OCI-LY7 (cell line): ENCODE measurements at regions not wholly inside any gene's neighbourhood (a gene's known extent, or its start where the extent isn't known, plus 50 kb on each side); places are given as distances from the start of the nearest gene placed in this dataset.
"Not testable (repeated sequence)": the region's sequence is repeated elsewhere in the genome, so short reads cannot be mapped to it uniquely, and the experiment has no call there.

Experiments used
- BruUV-seq: library from RNA; stranded (reverse); fragments of 400-500 nt; replicated peaks from 2 replicates; lab custom pipeline; 2021; lab: Mats Ljungman, UMichigan
- CTCF ChIA-PET: fragments of 300-600 bp; sonication (Branson Sonifier 250); formaldehyde crosslinking; loops from one replicate; lab custom pipeline; 2022; ENCODE audit warnings: antibody characterized with exemption; ENCODE audit not compliant: unreplicated experiment; lab: Charles Lee
- POLR2A ChIA-PET: fragments of 300-600 bp; sonication (Branson Sonifier 250); formaldehyde crosslinking; loops from one replicate; lab custom pipeline; 2022; ENCODE audit warnings: antibody characterized with exemption; lab: Charles Lee
- DNase-seq: peaks from one replicate; pipeline ENCODE4 v3.0.0-alpha.2; 2015; ENCODE audit warnings: low spot score
- H2AFZ ChIP-seq: fragments of 200-600 bp; sonication (generic), shearing (Covaris generic); 2 replicates; pipeline ENCODE4 v1.6.1; 2014; ENCODE audit warnings: mild to moderate bottlenecking, antibody characterized with exemption, low read length, moderate library complexity
- H3K27ac ChIP-seq: fragments of 200-600 bp; sonication (generic); 2 replicates; pipeline ENCODE4 v1.5.1; 2014; ENCODE audit warnings: mixed run types, low read depth, mild to moderate bottlenecking, moderate library complexity, low read length, inconsistent platforms; ENCODE audit not compliant: poor library complexity, severe bottlenecking
- H3K36me3 ChIP-seq: fragments of 200-600 bp; sonication (generic); 2 replicates; pipeline ENCODE4 v1.6.1; 2014; ENCODE audit warnings: mild to moderate bottlenecking, antibody characterized with exemption, low read length, moderate library complexity, mixed read lengths; ENCODE audit not compliant: insufficient read depth
- H3K4me1 ChIP-seq: fragments of 200-600 bp; sonication (generic); 2 replicates; pipeline ENCODE4 v1.5.1; 2014; ENCODE audit warnings: mild to moderate bottlenecking, low read length; ENCODE audit not compliant: insufficient read depth, poor library complexity, severe bottlenecking
- H3K4me2 ChIP-seq: fragments of 200-600 bp; sonication (generic); 2 replicates; pipeline ENCODE4 v1.6.1; 2014; ENCODE audit warnings: mild to moderate bottlenecking, low read length
- H3K4me3 ChIP-seq: fragments of 200-600 bp; sonication (generic); 2 replicates; pipeline ENCODE4 v1.5.1; 2014; ENCODE audit warnings: mild to moderate bottlenecking, low read depth, low read length; ENCODE audit not compliant: poor library complexity, severe bottlenecking
- H3K79me2 ChIP-seq: fragments of 200-600 bp; sonication (generic); 2 replicates; pipeline ENCODE4 v1.6.1; 2016; ENCODE audit warnings: low read depth, mild to moderate bottlenecking, low read length, moderate library complexity, mixed read lengths; ENCODE audit not compliant: insufficient read depth
- H3K9me2 ChIP-seq: fragments of 200-600 bp; sonication (generic); 2 replicates; pipeline ENCODE4 v1.6.1; 2016; ENCODE audit warnings: mild to moderate bottlenecking, low read length, mixed read lengths; ENCODE audit not compliant: insufficient read depth
- H3K9me3 ChIP-seq: fragments of 200-600 bp; sonication (generic); 2 replicates; pipeline ENCODE4 v1.6.1; 2014; ENCODE audit warnings: mild to moderate bottlenecking, mixed run types, low read length, mixed read lengths
- H4K20me1 ChIP-seq: fragments of 200-600 bp; sonication (generic); 2 replicates; pipeline ENCODE4 v1.6.1; 2014; ENCODE audit warnings: mild to moderate bottlenecking, antibody characterized with exemption, low read length, moderate library complexity, mixed read lengths; ENCODE audit not compliant: insufficient read depth
- CTCF ChIP-seq: fragments of 200-600 bp; sonication (generic); conservative IDR thresholded peaks from 2 replicates; pipeline ENCODE4 v1.5.1; 2014; ENCODE audit warnings: mild to moderate bottlenecking, antibody characterized with exemption, low read length, moderate library complexity, mixed read lengths
- EZH2phosphoT487 ChIP-seq: fragments of 200-600 bp; sonication (generic); IDR thresholded peaks from 2 replicates; pipeline ENCODE4 v1.6.1; 2018; ENCODE audit warnings: low read depth, borderline replicate concordance, mild to moderate bottlenecking, mixed run types, antibody characterized with exemption, low read length, moderate library complexity, mixed read lengths
- intact Hi-C: fragments of 100-400 bp; cut with micrococcal nuclease; formaldehyde crosslinking; loops from one replicate; pipeline ENCODE4 v1.10.0; 2022; ENCODE audit not compliant: unreplicated experiment

- H3K4me2 ChIP-seq = no peak overlapping the region
- no peak for DNase-seq
- H2AFZ ChIP-seq = no peak overlapping the region
- H4K20me1 ChIP-seq = no peaks in the 10 kb centered on the region
- CTCF ChIA-PET = no interaction called here
- H3K4me3 ChIP-seq = no peak overlapping the region
- intact Hi-C loops = no loop called here
- BruUV-seq = no TSS peak
- H3K27ac ChIP-seq = no peak overlapping the region
- H3K9me2 ChIP-seq = no peaks in the 10 kb centered on the region
- no peaks in the 10 kb centered on the region for H3K36me3 ChIP-seq
- no peaks in the 10 kb centered on the region for H3K79me2 ChIP-seq
- no peak for TF ChIP-seq CTCF
- TF ChIP-seq EZH2phosphoT487 = no peak
- H3K4me1 ChIP-seq = no peaks in the 10 kb centered on the region
- POLR2A ChIA-PET = no interaction called here
- H3K9me3 ChIP-seq = peaks cover 12% of the 10 kb centered on the region
Measured at GRCh38 chr2:105669384-105669891, 75.3 kb upstream of the NCK2 start.

- ChIA-PET POLR2A (no interaction called here), CTCF (no interaction called here)
- intact Hi-C loops = no loop called here
- Histone ChIP-seq H3K36me3 (no peaks in the 10 kb centered on the region), H3K4me2 (no peak overlapping the region), H4K20me1 (no peaks in the 10 kb centered on the region), H2AFZ (no peak overlapping the region), H3K9me3 (peaks cover 12% of the 10 kb centered on the region), H3K27ac (no peak overlapping the region), H3K9me2 (no peaks in the 10 kb centered on the region), H3K4me3 (no peak overlapping the region), H3K79me2 (no peaks in the 10 kb centered on the region), H3K4me1 (no peaks in the 10 kb centered on the region)
- DNase-seq = no peak
- BruUV-seq = no TSS peak
- no peak for TF ChIP-seq EZH2phosphoT487
- no peak for TF ChIP-seq CTCF
Measured at GRCh38 chr2:105665480-105665879, 79.2 kb upstream of the NCK2 start.

- H3K4me1 ChIP-seq = no peaks in the 10 kb centered on the region
- TF ChIP-seq CTCF = no peak
- no peak for TF ChIP-seq EZH2phosphoT487
- no peak overlapping the region for H2AFZ ChIP-seq
- H3K9me3 ChIP-seq = peaks cover 7% of the 10 kb centered on the region; the same call in 1 of the 2 replicates
- H4K20me1 ChIP-seq = no peaks in the 10 kb centered on the region
- POLR2A ChIA-PET = interaction anchor here (0.9 kb wide), 1 partner anchor 10 kb away, joined by 5 read pairs; no protein-coding TSS in a partner anchor
- no peak overlapping the region for H3K4me2 ChIP-seq
- no peak overlapping the region for H3K4me3 ChIP-seq
- no peaks in the 10 kb centered on the region for H3K36me3 ChIP-seq
- intact Hi-C loops = no loop called here
- CTCF ChIA-PET = interaction anchor here (1.3 kb wide), 1 partner anchor 10 kb away, joined by 3 read pairs; no protein-coding TSS in a partner anchor
- H3K27ac ChIP-seq = no peak overlapping the region
- no peak for DNase-seq
- H3K79me2 ChIP-seq = no peaks in the 10 kb centered on the region
- H3K9me2 ChIP-seq = no peaks in the 10 kb centered on the region
- no TSS peak for BruUV-seq
Measured at GRCh38 chr2:105660489-105660888, 84.2 kb upstream of the NCK2 start.

GRCh38 chr2:105655723-105656606 is 88.7 kb upstream of the NCK2 start:
- H2AFZ ChIP-seq, H3K79me2 ChIP-seq, BruUV-seq, H3K9me3 ChIP-seq, POLR2A ChIA-PET, H4K20me1 ChIP-seq, H3K36me3 ChIP-seq, H3K4me1 ChIP-seq, H3K4me3 ChIP-seq, H3K4me2 ChIP-seq, CTCF ChIA-PET, intact Hi-C loops, H3K9me2 ChIP-seq, DNase-seq, H3K27ac ChIP-seq: not testable (repeated sequence)
